ENCODE measurements at regions not wholly inside any gene's neighbourhood (a gene's known extent, or its start where the extent isn't known, plus 50 kb on each side); places are given as distances from the start of the nearest gene placed in this dataset.

- Histone ChIP-seq H3K79me2 (ENCODE audit: control insufficient read depth in 1 of 2, insufficient read depth in 2 of 2, low read length in 2 of 2) (no peaks in the 10 kb centered on the region), H4K91ac (replicated peaks; ENCODE audit: insufficient read length, low read length) (no peak overlapping the region), H3K23me2 (ENCODE audit: low read depth, low read length) (0 out of 2 replicates have a peak, but pooled peaks cover 2% of the 10 kb centered on the region), H3K4ac (replicated peaks; ENCODE audit: insufficient read length, low read depth, low read length) (no peak overlapping the region), H2AFZ (ENCODE audit: low read length) (no peak overlapping the region), H3K56ac (replicated peaks; ENCODE audit: insufficient read length, low read depth, low read length) (no peak overlapping the region), H3K27ac (ENCODE audit: low read depth, low read length) (no peak overlapping the region), H4K8ac (ENCODE audit: extremely low read depth, insufficient read depth, low read length) (no peak overlapping the region), H2BK5ac (ENCODE audit: low read depth, low read length) (no peak overlapping the region), H3K27me3 (replicated peaks in 1 of 4; ENCODE audit: control insufficient read depth in 3 of 4, extremely low read depth in 1 of 4, insufficient read depth in 3 of 4, low read length in 3 of 4) (no peaks in the 10 kb centered on the region), H3K14ac (ENCODE audit: insufficient read length) (no peak overlapping the region), H2BK20ac (ENCODE audit: low read length) (no peak overlapping the region), H3K9ac (replicated peaks in 1 of 4; ENCODE audit: extremely low read depth in 1 of 4, low read depth in 3 of 4, low read length in 3 of 4) (no peak overlapping the region), H3K36me3 (ENCODE audit: control insufficient read depth in 2 of 4, insufficient read depth in 4 of 4, low read length in 3 of 4) (no peaks in the 10 kb centered on the region), H3K4me3 (ENCODE audit: extremely low read depth in 1 of 4, insufficient read depth in 2 of 4, low read depth in 3 of 4, low read length in 4 of 4) (no peak overlapping the region), H3K4me2 (ENCODE audit: insufficient read depth in 1 of 2, low read depth in 2 of 2, low read length in 2 of 2) (no peak overlapping the region), H3K23ac (ENCODE audit: insufficient read length) (no peak overlapping the region), H3K4me1 (replicated peaks in 1 of 4; ENCODE audit: control insufficient read depth in 3 of 4, insufficient read depth in 4 of 4, low read length in 3 of 4) (no peaks in the 10 kb centered on the region), H3K79me1 (ENCODE audit: low read depth, low read length) (no peaks in the 10 kb centered on the region), H2AK5ac (ENCODE audit: low read depth, low read length) (no peak overlapping the region), H2BK12ac (ENCODE audit: low read depth, low read length) (no peak overlapping the region), H3K18ac (ENCODE audit: extremely low read depth, low read length) (no peak overlapping the region), H4K5ac (ENCODE audit: insufficient read length, low read depth, low read length) (no peak overlapping the region), H2BK120ac (replicated peaks; ENCODE audit: low read depth, low read length) (no peak overlapping the region), H2BK15ac (ENCODE audit: low read length) (no peak overlapping the region), H3K9me3 (ENCODE audit: insufficient read depth in 2 of 2, low read depth in 1 of 2, low read length in 1 of 2) (no peaks in the 10 kb centered on the region), H4K20me1 (replicated peaks in 1 of 2; ENCODE audit: control insufficient read depth in 1 of 2, insufficient read depth in 2 of 2, low read length in 2 of 2) (no peaks in the 10 kb centered on the region)
- CTCF ChIA-PET (ENCODE audit: partially characterized antibody): interaction anchor here (0.9 kb wide), 1 partner anchor 40 kb away, joined by 3 read pairs; no protein-coding TSS in a partner anchor
- TF ChIP-seq USF2 (IDR thresholded peaks at IDR 0.05; ENCODE audit: low read length): no peak
- no peak for TF ChIP-seq KDM5A (IDR thresholded peaks at IDR 0.05; ENCODE audit: low read length)
- TF ChIP-seq POLR2A (IDR thresholded peaks at IDR 0.05; ENCODE audit: control extremely low read depth in 1 of 2, low read depth in 2 of 2, low read length in 2 of 2): no peak
- FAIRE-seq: no peak
- no peak for DNase-seq (ENCODE audit: low read depth in 1 of 2, low spot score in 2 of 2)
- WGBS, 2 experiments (ENCODE audit: extremely low coverage in 1 of 2, insufficient coverage in 1 of 2, insufficient read length in 1 of 2, insufficient replicate concordance in 2 of 2, low coverage in 1 of 2, low lambda C conversion rate in 2 of 2, missing lambda C conversion rate in 1 of 2): 29% methylated on average over 1 of the region's 1 CpG; no CpG with 5 or more reads in 1 of the 2 experiments
- POLR2A ChIA-PET (ENCODE audit: partially characterized antibody): no interaction called here
Observed at GRCh38 chr5:35516271-35516670, 101.4 kb upstream of the SPEF2 start.

Data from H1 (cell line).